H9 (cell line): ENCODE measurements at regions not wholly inside any gene's neighbourhood (a gene's known extent, or its start where the extent isn't known, plus 50 kb on each side); places are given as distances from the start of the nearest gene placed in this dataset.

ENCODE experiments used
- DNase-seq: peaks from one replicate; pipeline ENCODE4 v3.0.0-alpha.2; 2017
- H2AFZ ChIP-seq: one replicate; pipeline ENCODE4 v1.6.1; 2013; ENCODE audit warnings: mild to moderate bottlenecking, low read length, control low read depth, moderate library complexity
- H2AK5ac ChIP-seq: 2 replicates; pipeline ENCODE4 v1.6.1; 2013; ENCODE audit warnings: low read length, control low read depth, mixed read lengths; ENCODE audit not compliant: insufficient read length
- H2BK120ac ChIP-seq: one replicate; pipeline ENCODE4 v1.6.1; 2013; ENCODE audit warnings: low read depth, mild to moderate bottlenecking, low read length, control low read depth, inconsistent platforms; ENCODE audit not compliant: poor library complexity, severe bottlenecking
- H2BK12ac ChIP-seq: 2 replicates; pipeline ENCODE4 v1.6.1; 2013; ENCODE audit warnings: low read length, control low read depth, mixed read lengths, low read depth; ENCODE audit not compliant: insufficient read length
- H2BK15ac ChIP-seq: 2 replicates; pipeline ENCODE4 v1.6.1; 2013; ENCODE audit warnings: low read depth, low read length, control low read depth
- H2BK20ac ChIP-seq: one replicate; pipeline ENCODE4 v1.6.1; 2013; ENCODE audit warnings: low read depth, mild to moderate bottlenecking, low read length, control low read depth, inconsistent platforms; ENCODE audit not compliant: poor library complexity, severe bottlenecking
- H2BK5ac ChIP-seq: 2 replicates; pipeline ENCODE4 v1.6.1; 2013; ENCODE audit warnings: low read length, control low read depth, mixed read lengths; ENCODE audit not compliant: insufficient read length
- H3K14ac ChIP-seq: 2 replicates; pipeline ENCODE4 v1.6.1; 2013; ENCODE audit warnings: low read length, control low read depth; ENCODE audit not compliant: insufficient read depth
- H3K18ac ChIP-seq: 2 replicates; pipeline ENCODE4 v1.6.1; 2013; ENCODE audit warnings: low read depth, mild to moderate bottlenecking, mixed read lengths, low read length, control low read depth; ENCODE audit not compliant: insufficient read length
- H3K23ac ChIP-seq: 2 replicates; pipeline ENCODE4 v1.6.1; 2013; ENCODE audit warnings: low read length, control low read depth, mixed read lengths, low read depth; ENCODE audit not compliant: insufficient read length
- H3K23me2 ChIP-seq: 2 replicates; pipeline ENCODE4 v1.6.1; 2013; ENCODE audit warnings: low read depth, mild to moderate bottlenecking, mixed read lengths, low read length, control low read depth; ENCODE audit not compliant: insufficient read length, poor library complexity, severe bottlenecking
- H3K27ac ChIP-seq: 2 replicates; pipeline ENCODE4 v1.5.1; 2013; ENCODE audit warnings: low read length, control low read depth, mixed read lengths, low read depth; ENCODE audit not compliant: insufficient read length
- H3K27me3 ChIP-seq: 2 replicates; pipeline ENCODE4 v1.6.1; 2013; ENCODE audit warnings: low read length, control low read depth, inconsistent platforms; ENCODE audit not compliant: insufficient read depth
- H3K4ac ChIP-seq: 2 replicates; pipeline ENCODE4 v1.6.1; 2013; ENCODE audit warnings: low read depth, mild to moderate bottlenecking, control low read depth, inconsistent platforms, low read length, moderate library complexity
- H3K4me1 ChIP-seq: 2 replicates; pipeline ENCODE4 v1.6.1; 2013; ENCODE audit warnings: low read length, control low read depth, inconsistent platforms; ENCODE audit not compliant: insufficient read depth
- H3K4me2 ChIP-seq: 2 replicates; pipeline ENCODE4 v1.6.1; 2013; ENCODE audit warnings: low read length, control low read depth, mixed read lengths; ENCODE audit not compliant: insufficient read length, insufficient read depth
- H3K56ac ChIP-seq: 2 replicates; pipeline ENCODE4 v1.6.1; 2013; ENCODE audit warnings: low read depth, mild to moderate bottlenecking, mixed read lengths, low read length, control low read depth; ENCODE audit not compliant: insufficient read length
- H3K79me1 ChIP-seq: 2 replicates; pipeline ENCODE4 v1.6.1; 2013; ENCODE audit warnings: low read depth, mild to moderate bottlenecking, moderate library complexity, low read length, control low read depth, inconsistent platforms; ENCODE audit not compliant: insufficient read depth, poor library complexity, severe bottlenecking
- H3K79me2 ChIP-seq: 2 replicates; pipeline ENCODE4 v1.6.1; 2013; ENCODE audit warnings: low read length, control low read depth, inconsistent platforms; ENCODE audit not compliant: insufficient read depth
- H3K9ac ChIP-seq: 2 replicates; pipeline ENCODE4 v1.6.1; 2013; ENCODE audit warnings: low read length, control low read depth, mixed read lengths; ENCODE audit not compliant: insufficient read length; ENCODE audit errors: extremely low read depth
- H3K9me3 ChIP-seq: one replicate; pipeline ENCODE4 v1.6.1; 2013; ENCODE audit warnings: low read depth, low read length, inconsistent platforms; ENCODE audit not compliant: control insufficient read depth
- H3T11ph ChIP-seq: one replicate; pipeline ENCODE4 v1.6.1; 2013; ENCODE audit warnings: mild to moderate bottlenecking, low read length, control low read depth, inconsistent platforms
- H4K20me1 ChIP-seq: one replicate; pipeline ENCODE4 v1.6.1; 2013; ENCODE audit not compliant: control insufficient read depth, insufficient read length, insufficient read depth
- H4K5ac ChIP-seq: 2 replicates; pipeline ENCODE4 v1.6.1; 2013; ENCODE audit warnings: low read depth, mild to moderate bottlenecking, mixed read lengths, low read length, control low read depth; ENCODE audit not compliant: insufficient read length
- H4K8ac ChIP-seq: replicated peaks from 2 replicates; pipeline ENCODE4 v1.6.1; 2013; ENCODE audit warnings: low read length, control low read depth, mixed read lengths, low read depth; ENCODE audit not compliant: insufficient read length
- H4K91ac ChIP-seq: 2 replicates; pipeline ENCODE4 v1.6.1; 2013; ENCODE audit warnings: low read depth, mild to moderate bottlenecking, moderate library complexity, mixed read lengths, low read length, control low read depth; ENCODE audit not compliant: insufficient read length
- H3K27ac Mint-ChIP-seq, 3 experiments: 2 replicates in 2 of 3; 3 replicates in 1 of 3; pipeline ENCODE4 v1.8.0; 2020 to 2021; ENCODE audit warnings: mixed read lengths in 3 of 3, mild to moderate bottlenecking in 1 of 3, moderate library complexity in 1 of 3
- H3K27me3 Mint-ChIP-seq: 2 replicates; pipeline ENCODE4 v1.8.0; 2021; ENCODE audit warnings: low read depth, mild to moderate bottlenecking, moderate library complexity, mixed read lengths
- H3K36me3 Mint-ChIP-seq, 3 experiments: 2 replicates in 2 of 3; 3 replicates in 1 of 3; pipeline ENCODE4 v1.8.0; 2020 to 2021; ENCODE audit warnings: low read depth in 3 of 3, mixed read lengths in 3 of 3; ENCODE audit not compliant: insufficient read depth in 1 of 3
- H3K4me1 Mint-ChIP-seq, 2 experiments: 2 replicates each; pipeline ENCODE4 v1.8.0; 2020; ENCODE audit warnings: mixed read lengths in 2 of 2
- H3K4me3 Mint-ChIP-seq, 2 experiments: 2 replicates in 1 of 2; 3 replicates in 1 of 2; pipeline ENCODE4 v1.8.0; 2020 to 2021; ENCODE audit warnings: mild to moderate bottlenecking in 2 of 2, mixed read lengths in 2 of 2, moderate library complexity in 1 of 2
- H3K9me3 Mint-ChIP-seq, 2 experiments: 2 replicates in 1 of 2; 3 replicates in 1 of 2; pipeline ENCODE4 v1.8.0; 2020; ENCODE audit warnings: mild to moderate bottlenecking in 2 of 2, mixed read lengths in 2 of 2, moderate library complexity in 1 of 2
- CTCF ChIP-seq: fragments of 200-600 bp; sonication (generic); conservative IDR thresholded peaks from 3 replicates; pipeline ENCODE4 v1.8.0; 2021; ENCODE audit warnings: antibody characterized with exemption, mild to moderate bottlenecking
- WGBS: extraction: QIAGEN DNeasy Blood & Tissue Kit; methylation state at CpG from one replicate; pipeline ENCODE4 v1.1.7; 2013; ENCODE audit warnings: missing lambda C conversion rate, low lambda C conversion rate, mixed read lengths; ENCODE audit not compliant: insufficient read length; ENCODE audit errors: extremely low coverage; 5-methylcytosine and 5-hydroxymethylcytosine counted together

- H2BK12ac ChIP-seq = no peak overlapping the region
- H2BK15ac ChIP-seq = no peak overlapping the region
- H4K91ac ChIP-seq = no peak overlapping the region
- H3K4me2 ChIP-seq = no peak overlapping the region
- no peak overlapping the region for H2BK120ac ChIP-seq
- no peaks in the 10 kb centered on the region for H3K9me3 ChIP-seq
- H3K23ac ChIP-seq = no peak overlapping the region
- H2BK20ac ChIP-seq = no peak overlapping the region
- H3K4me3 Mint-ChIP-seq = no peak overlapping the region
- H3K4me1 Mint-ChIP-seq = no peaks in the 10 kb centered on the region
- no peak overlapping the region for H3K27ac Mint-ChIP-seq
- no peak overlapping the region for H3K4ac ChIP-seq
- no peak overlapping the region for H2AFZ ChIP-seq
- no peak overlapping the region for H4K5ac ChIP-seq
- H3K27ac ChIP-seq = no peak overlapping the region
- no peak overlapping the region for H2BK5ac ChIP-seq
- no peaks in the 10 kb centered on the region for H4K20me1 ChIP-seq
- no peak overlapping the region for H3K56ac ChIP-seq
- H3K79me1 ChIP-seq = no peaks in the 10 kb centered on the region
- no CpG with 5 or more reads among the region's 3 CpGs for WGBS
- no peaks in the 10 kb centered on the region for H3K23me2 ChIP-seq
- no peak overlapping the region for H2AK5ac ChIP-seq
- H3K27me3 ChIP-seq = no peaks in the 10 kb centered on the region
- no peaks in the 10 kb centered on the region for H3K4me1 ChIP-seq
- H3K18ac ChIP-seq = no peak overlapping the region
- H3K14ac ChIP-seq = no peak overlapping the region
- DNase-seq = no peak
- 0 out of 2 replicates have a peak, but pooled peaks cover 2% of the 10 kb centered on the region for H3K79me2 ChIP-seq
- peaks cover 0 to 2% of the 10 kb centered on the region in 2 experiments; a peak in 2 of 5 replicates for H3K9me3 Mint-ChIP-seq
- no peak overlapping the region for H3T11ph ChIP-seq
- H3K9ac ChIP-seq = no peak overlapping the region
- H3K27me3 Mint-ChIP-seq = peaks cover 2% of the 10 kb centered on the region
- H4K8ac ChIP-seq = no peak overlapping the region
- no peaks in the 10 kb centered on the region; a peak in 1 of 7 replicates for H3K36me3 Mint-ChIP-seq
- no peak for TF ChIP-seq CTCF
These were observed 122.5 kb upstream of the KCNJ15 start for GRCh38 chr21:38134084-38134873.
